Peyer's patch (tissue), 4 donors: ENCODE measurements at regions not wholly inside any gene's neighbourhood (a gene's known extent, or its start where the extent isn't known, plus 50 kb on each side); places are given as distances from the start of the nearest gene placed in this dataset.

Source experiments
- DNase-seq, 3 donors: peaks; one replicate each; pipeline ENCODE4 v3.0.0-alpha.2; 2017 to 2019
- H3K27ac ChIP-seq, 4 donors: fragments of 200-600 bp; sonication (generic); one replicate each; pipeline ENCODE4 v1.5.1; 2016 to 2019
- H3K27me3 ChIP-seq, 2 donors: fragments of 200-600 bp; sonication (generic); one replicate each; pipeline ENCODE4 v1.5.1; 2019
- H3K36me3 ChIP-seq, 3 donors: fragments of 200-600 bp; sonication (generic); one replicate each; pipeline ENCODE4 v1.5.1; 2016 to 2019
- H3K4me1 ChIP-seq, 4 donors: fragments of 200-600 bp; sonication (generic); one replicate each; pipeline ENCODE4 v1.5.1; 2016 to 2019
- H3K4me3 ChIP-seq, 4 donors: fragments of 200-600 bp; sonication (generic); 1 replicate in 3 of 4; 2 replicates in 1 of 4; pipeline ENCODE4 v1.5.1; 2016 to 2019; ENCODE audit warnings: mild to moderate bottlenecking in 1 of 4
- H3K9me3 ChIP-seq, 4 donors: fragments of 200-600 bp; sonication (generic); one replicate each; pipeline ENCODE4 v1.5.1; 2016 to 2019; ENCODE audit warnings: mild to moderate bottlenecking in 1 of 4
- CTCF ChIP-seq, 6 experiments: fragments of 450-650 bp in 4 of 6; fragments of 200-600 bp in 2 of 6; sonication (generic) in 1 of 6; IDR thresholded peaks; one replicate each; pipeline ENCODE4 v1.5.1; 2017 to 2019; ENCODE audit warnings: antibody characterized with exemption in 6 of 6, mild to moderate bottlenecking in 3 of 6, moderate library complexity in 1 of 6
- POLR2A ChIP-seq, 2 donors: fragments of 450-650 bp; IDR thresholded peaks; one replicate each; pipeline ENCODE4 v1.5.1; 2017; ENCODE audit warnings: antibody characterized with exemption in 2 of 2, mild to moderate bottlenecking in 2 of 2, moderate library complexity in 2 of 2

GRCh38 chr10:31081937-31082840 is 50.5 kb upstream of the ZNF438 start:
- H3K36me3 ChIP-seq = no peaks in the 10 kb centered on the region
- H3K9me3 ChIP-seq = no peaks in the 10 kb centered on the region
- no peaks in the 10 kb centered on the region for H3K4me1 ChIP-seq
- no peak for DNase-seq
- H3K4me3 ChIP-seq = no peak overlapping the region
- H3K27ac ChIP-seq = no peak overlapping the region
- TF ChIP-seq POLR2A (IDR thresholded peaks at IDR 0.05) = no peak
- TF ChIP-seq CTCF (IDR thresholded peaks at IDR 0.05) = no peak
- H3K27me3 ChIP-seq = no peaks in the 10 kb centered on the region

- H3K27me3 ChIP-seq = no peaks in the 10 kb centered on the region
- TF ChIP-seq CTCF (IDR thresholded peaks at IDR 0.05) (peak; percentile 14 to 47 (median 36)), POLR2A (IDR thresholded peaks at IDR 0.05) (no peak)
- DNase-seq = peak in 2 of 3 donors; percentile 23 to 62
- H3K4me1 ChIP-seq = no peaks in the 10 kb centered on the region
- no peaks in the 10 kb centered on the region for H3K9me3 ChIP-seq
- no peaks in the 10 kb centered on the region for H3K36me3 ChIP-seq
- H3K4me3 ChIP-seq = no peak overlapping the region
- no peak overlapping the region for H3K27ac ChIP-seq
Measured at GRCh38 chr10:31083765-31084184, 52.1 kb upstream of the ZNF438 start.

- no peak overlapping the region for H3K27ac ChIP-seq
- H3K27me3 ChIP-seq = no peaks in the 10 kb centered on the region
- H3K36me3 ChIP-seq = no peaks in the 10 kb centered on the region
- no peak overlapping the region for H3K4me3 ChIP-seq
- DNase-seq = no peak
- no peak for TF ChIP-seq CTCF (IDR thresholded peaks at IDR 0.05)
- H3K4me1 ChIP-seq = no peaks in the 10 kb centered on the region
- H3K9me3 ChIP-seq = no peaks in the 10 kb centered on the region
Measured at GRCh38 chr10:31087011-31087410, 55.3 kb upstream of the ZNF438 start.

GRCh38 chr10:31087851-31088250 is 56.2 kb upstream of the ZNF438 start:
- no peak for DNase-seq
- H3K36me3 ChIP-seq = no peaks in the 10 kb centered on the region
- no peak for TF ChIP-seq CTCF (IDR thresholded peaks at IDR 0.05)
- no peak for TF ChIP-seq POLR2A (IDR thresholded peaks at IDR 0.05)
- H3K4me1 ChIP-seq = no peaks in the 10 kb centered on the region
- H3K4me3 ChIP-seq = no peak overlapping the region
- no peaks in the 10 kb centered on the region for H3K27me3 ChIP-seq
- H3K27ac ChIP-seq = no peak overlapping the region
- no peaks in the 10 kb centered on the region for H3K9me3 ChIP-seq

- TF ChIP-seq CTCF (IDR thresholded peaks at IDR 0.05) (no peak), POLR2A (IDR thresholded peaks at IDR 0.05) (no peak)
Measured at GRCh38 chr10:31090894-31091607, 59.4 kb upstream of the ZNF438 start.

More at GRCh38 chr10:31090894-31091607, 59.4 kb upstream of the ZNF438 start:
- DNase-seq = no peak
- H3K27me3 ChIP-seq = no peaks in the 10 kb centered on the region
- no peaks in the 10 kb centered on the region for H3K4me1 ChIP-seq
- H3K36me3 ChIP-seq = no peaks in the 10 kb centered on the region
- no peak overlapping the region for H3K27ac ChIP-seq
- no peaks in the 10 kb centered on the region for H3K9me3 ChIP-seq
- no peak overlapping the region for H3K4me3 ChIP-seq
